Stimulated activated CD4-positive, alpha-beta T cell treated with anti-CD3 and anti-CD28 coated beads, Interleukin-2, amount 100 ng/mL, for 48 hours (primary cell): ENCODE measurements at regions not wholly inside any gene's neighbourhood (a gene's known extent, or its start where the extent isn't known, plus 50 kb on each side); places are given as distances from the start of the nearest gene placed in this dataset.
"Not testable (repeated sequence)": the region's sequence is repeated elsewhere in the genome, so short reads cannot be mapped to it uniquely, and the experiment has no call there.

Source experiments
- DNase-seq, 2 donors: peaks; one replicate each; pipeline ENCODE4 v3.0.0-alpha.2; 2020

- DNase-seq = no peak
Observed at GRCh38 chr2:199216253-199216652, 241.5 kb downstream of the SATB2 start.

DNA sequence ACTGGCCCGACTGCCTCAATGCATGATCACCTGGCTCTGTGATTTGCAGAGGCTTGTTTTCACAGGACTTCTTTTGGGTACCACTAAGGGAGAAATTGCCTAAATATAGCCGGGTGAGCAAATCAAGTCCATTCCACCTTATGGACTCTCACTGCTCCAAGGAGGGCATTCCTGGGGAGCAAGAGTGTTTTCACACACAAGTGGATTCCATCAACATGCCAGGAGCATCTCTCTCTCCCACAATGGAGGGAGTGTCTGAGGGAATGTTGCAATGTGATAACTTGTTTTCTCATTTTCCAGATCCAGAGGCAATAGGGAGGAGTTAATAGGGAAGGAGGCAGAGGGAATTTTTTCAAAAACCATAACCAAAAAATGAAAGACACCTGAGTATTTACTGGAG lies 250.7 kb downstream of the SATB2 start:
- DNase-seq = no peak

DNA sequence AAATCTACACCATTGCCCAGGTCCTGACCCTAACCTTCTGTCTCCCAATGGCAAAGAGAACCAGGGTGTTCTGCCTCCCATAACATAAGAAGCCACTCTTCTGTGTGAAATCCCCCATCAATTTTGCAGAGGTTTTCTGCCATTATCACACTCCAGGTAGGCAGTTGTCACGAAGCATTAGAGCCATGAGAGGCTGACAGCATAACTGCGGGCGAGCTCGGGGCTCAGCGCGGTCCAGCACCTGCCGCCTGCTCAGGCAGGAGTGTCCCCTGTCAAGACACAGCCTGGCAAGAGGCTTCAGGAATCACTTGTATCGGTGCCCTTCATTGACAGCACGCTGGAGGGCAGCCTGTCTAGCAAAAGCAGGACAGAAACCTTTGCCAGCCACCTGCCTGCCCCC lies 251.2 kb downstream of the SATB2 start:
- DNase-seq = no peak

DNA sequence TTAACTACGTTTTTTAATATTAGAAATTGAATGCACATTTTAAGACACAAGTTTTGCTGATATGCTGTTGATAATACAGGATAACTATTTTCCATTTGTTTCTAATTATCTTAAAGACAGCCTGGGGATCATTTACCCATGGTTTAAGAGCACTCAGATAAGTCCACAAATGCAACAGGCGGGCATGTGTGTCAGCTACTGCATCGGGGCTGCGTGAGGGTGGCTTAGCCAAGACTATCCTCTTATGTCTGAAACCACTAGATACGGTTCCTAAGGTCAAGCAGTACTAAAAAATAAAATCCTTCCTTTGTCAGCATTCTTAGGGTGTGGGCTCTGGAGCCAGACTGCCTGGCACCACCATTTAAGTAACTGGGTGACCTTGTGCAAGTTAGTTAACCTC lies 254.8 kb downstream of the SATB2 start:
- no peak for DNase-seq

- DNase-seq = no peak
Observed at GRCh38 chr2:199201539-199201938, 256.2 kb downstream of the SATB2 start.

- DNase-seq = no peak
Observed at GRCh38 chr2:199199797-199200196, 257.9 kb downstream of the SATB2 start.

DNA sequence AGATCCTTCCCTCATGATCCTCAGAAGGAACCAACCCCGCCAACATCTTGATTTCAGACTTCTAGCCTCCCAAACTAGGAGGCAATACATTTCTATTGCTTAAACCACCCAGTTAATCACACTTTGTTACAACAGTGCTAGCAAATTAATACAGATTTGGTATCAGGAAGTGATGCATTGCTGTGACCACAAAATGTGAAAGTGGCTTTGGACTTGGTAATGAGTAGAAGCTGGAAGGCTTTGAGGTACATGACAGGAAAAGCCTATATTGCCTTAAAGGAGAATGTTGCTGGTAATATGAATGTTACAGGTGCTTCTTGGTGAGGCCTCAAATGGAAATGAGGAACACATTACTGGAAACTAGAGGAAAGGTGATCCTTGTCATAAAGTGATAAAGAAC lies 260.3 kb downstream of the SATB2 start:
- no peak for DNase-seq

- no peak for DNase-seq
Observed at GRCh38 chr2:199196686-199197085, 261.1 kb downstream of the SATB2 start.

DNA sequence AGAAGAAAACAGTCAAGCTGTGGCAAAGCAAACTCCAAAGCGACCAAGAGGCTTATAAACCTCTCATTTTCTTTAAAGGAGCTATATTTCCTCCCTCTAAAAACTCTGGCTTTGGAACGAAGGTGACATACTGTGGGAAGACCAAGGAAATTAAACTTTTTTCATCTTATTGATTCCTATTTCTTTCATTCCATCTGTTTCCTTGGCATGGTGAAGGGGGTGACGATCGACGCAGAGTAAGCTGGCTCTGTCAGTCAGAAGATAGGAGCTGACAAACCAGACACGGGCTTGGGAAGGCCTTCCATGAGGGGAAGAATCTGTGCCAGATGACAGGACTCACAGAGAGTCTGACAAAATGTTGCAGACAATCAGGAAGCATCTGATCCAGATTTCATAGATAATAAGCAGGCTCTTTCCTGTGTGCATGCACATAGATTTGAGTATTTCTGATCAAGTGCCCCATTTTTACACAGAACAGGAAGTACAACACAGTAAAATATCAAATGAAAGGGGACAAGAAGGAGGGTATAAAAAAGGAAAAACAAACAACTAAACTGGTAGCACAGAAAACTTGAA lies 261.7 kb downstream of the SATB2 start:
- DNase-seq = no peak

DNA sequence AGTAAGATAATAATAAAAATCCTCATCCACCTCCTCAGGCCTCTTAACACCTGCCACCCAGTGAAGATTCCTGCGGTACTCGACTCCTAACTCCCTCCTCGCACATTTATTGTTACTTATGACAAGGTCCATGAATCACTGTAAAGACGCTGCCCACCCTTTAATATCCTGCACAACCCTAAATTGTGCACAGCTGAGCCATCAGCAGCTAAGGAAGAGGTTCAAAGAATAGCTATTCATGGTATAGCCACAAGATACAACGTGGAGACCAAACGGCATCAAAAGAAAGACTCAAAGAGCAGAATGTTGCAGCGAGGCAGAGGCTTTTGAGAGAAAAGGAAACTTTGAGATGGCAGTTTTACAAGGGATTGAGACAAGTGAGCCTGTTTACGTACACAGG lies 266.3 kb downstream of the SATB2 start:
- no peak for DNase-seq

GRCh38 chr2:199189229-199189628 lies 268.5 kb downstream of the SATB2 start:
- no peak for DNase-seq

DNA sequence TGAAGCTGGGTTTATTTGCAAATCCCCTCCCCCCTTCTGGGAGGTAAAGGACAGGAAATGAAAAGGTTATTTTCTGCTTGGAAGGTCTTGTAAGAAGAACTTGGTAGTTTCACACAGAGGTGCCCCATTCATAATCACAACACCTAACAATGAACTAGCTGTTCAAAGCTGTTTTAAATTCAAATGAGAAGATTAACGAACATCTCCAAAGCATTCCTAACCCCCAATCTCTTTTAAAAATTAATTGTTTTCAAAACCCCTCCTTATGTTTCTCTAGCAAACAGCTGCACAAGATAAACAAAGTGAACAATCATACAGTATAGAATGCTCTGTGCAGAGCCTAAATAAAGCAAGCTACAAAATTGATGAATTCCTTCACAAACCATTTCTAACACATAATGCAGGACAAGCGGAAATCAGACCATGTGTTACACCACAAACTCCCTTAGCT lies 271.4 kb downstream of the SATB2 start:
- DNase-seq = no peak

DNA sequence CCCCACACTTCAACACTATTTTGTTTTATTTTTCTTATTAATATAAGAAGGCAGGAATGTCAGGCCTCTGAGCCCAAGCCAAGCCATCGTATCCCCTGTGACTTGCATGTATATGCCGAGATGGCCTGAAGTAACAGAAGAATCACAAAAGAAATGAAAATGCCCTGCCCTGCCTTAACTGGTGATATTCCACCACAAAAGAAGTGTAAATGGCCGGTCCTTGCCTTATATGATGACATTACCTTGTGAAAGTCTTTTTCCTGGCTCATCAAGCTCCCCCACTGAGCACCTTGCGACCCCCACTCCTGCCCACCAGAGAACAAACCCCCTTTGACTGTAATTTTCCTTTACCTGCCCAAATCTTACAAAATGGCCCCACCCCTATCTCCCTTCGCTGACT lies 272.6 kb downstream of the SATB2 start:
- not testable (repeated sequence) for DNase-seq

GRCh38 chr2:199163613-199164458 lies 293.9 kb downstream of the SATB2 start:
- no peak for DNase-seq

DNA sequence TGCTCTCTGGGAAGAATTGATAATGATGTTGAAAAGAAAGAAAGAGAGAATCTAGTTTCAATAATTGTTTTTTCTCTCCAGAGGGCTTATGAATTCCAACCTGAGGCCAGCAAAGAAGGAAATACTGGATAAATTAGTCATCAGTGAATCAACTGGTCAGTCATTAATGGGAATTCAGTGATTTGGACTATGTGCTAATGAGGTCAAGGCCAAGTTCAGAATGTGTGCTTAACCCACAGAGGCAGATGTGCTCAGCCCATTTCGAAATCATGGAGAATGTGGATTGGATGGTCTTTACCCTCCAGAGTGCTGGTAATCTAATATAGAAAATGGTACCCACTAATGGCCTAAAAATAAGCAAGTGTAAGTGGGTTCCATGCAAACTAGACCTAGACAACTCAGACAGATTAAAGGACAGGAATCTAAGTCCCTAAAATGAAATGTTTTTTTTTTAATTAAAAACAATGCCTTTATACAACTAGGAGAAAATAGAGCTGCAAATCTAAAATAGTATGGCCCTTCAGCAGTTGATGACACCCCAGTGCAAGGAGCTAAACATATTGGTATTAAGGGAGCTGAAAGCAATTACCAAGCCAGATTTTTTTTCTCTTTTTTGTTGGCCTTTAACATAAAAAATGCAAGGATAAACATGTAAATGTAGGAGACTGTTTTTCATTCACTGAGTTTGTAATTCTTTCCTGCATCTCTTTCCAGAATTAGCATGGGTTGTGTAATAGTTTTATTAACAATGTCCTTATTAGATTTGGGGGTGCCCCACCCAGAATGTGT lies 296.9 kb downstream of the SATB2 start:
- no peak for DNase-seq

GRCh38 chr2:199160081-199160480 lies 297.7 kb downstream of the SATB2 start:
- no peak for DNase-seq

DNA sequence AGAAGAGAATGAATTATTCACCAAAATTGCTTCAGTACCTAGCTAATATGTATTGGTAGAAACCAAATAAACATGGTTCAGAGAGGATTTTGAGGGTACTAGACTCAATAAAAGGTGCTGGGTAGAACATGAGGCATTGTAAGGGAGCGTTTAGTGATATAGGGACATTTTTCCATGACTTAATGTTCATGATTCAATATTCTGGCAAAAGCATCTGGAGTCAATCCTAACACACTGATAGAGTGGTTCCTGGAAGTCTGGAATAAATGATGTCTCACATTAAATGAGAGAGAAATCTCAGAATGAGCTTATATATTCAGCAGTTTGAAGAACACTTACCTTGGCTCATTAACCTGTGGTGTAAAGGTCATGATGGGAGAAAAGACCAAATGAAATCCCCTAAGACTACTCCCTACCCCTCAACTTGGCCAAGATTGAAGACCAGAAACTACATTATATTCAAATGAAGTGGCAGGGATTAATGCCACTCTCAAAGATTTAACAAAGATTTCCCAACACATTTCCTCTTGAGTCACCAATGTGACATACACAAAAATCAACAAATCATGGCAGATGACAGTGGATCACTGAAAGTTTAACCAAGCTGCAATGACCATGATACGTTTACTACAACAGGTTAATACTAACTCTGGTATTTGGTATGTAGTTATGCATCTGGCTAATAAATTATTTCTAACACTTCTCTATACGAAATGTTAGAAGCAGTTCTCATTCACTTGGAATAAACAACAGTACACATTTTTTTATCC lies 309.5 kb downstream of the SATB2 start:
- DNase-seq = no peak

DNA sequence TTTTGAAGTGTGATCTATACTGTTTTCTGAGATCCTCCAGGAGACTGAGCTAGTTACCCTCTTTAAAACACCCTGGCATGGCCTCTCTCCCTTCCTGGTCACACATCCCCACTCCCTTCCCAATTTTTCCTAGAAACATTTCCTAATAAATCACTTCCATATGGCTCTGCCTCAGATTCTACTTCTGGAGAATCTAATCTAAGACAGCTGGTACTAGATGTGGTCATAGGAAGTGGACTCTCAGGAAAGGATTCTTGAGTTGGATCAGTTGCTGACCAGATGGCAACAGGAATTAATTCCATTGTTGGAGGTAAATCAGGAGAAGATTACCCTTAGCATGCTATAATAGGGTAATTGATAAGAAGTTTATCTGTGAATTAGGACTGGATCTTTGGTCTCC lies 310.5 kb downstream of the SATB2 start:
- no peak for DNase-seq

DNA sequence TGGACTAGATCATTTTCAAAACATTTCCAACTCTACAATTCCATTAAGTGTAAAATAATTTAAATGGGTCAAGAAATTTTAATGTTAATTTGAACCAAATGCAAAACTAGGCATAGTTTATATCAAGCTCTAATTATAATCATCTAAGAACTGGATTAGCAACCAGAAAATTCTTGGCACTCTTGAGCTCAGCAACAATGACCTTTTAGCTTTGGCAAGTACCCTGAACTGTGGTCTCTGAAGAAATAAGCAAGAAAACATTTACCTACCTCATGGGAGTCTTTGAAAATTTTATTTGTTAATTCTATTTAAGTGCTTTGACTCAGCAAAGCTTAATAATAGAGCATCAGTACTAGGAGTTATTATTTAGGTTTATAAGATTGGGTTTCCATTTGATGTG lies 313.2 kb downstream of the SATB2 start:
- no peak for DNase-seq

DNA sequence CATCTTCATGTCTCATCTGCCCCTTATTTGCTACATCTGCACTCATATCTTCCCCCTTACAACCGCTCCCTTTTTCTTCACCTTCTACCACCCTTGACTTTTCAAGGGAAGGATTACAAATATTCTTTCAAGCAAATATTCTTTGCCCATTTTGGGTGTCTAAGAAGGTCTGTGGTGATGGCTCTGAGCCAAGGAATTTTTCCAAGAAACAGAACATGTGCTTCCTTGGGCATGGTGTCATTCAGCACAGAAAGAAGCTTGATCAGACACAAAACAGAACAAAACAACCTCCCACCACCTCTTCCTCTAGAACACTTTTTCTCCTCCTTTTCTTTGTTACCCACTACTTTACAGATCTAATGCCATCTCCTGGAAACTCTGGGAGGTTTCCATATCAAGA lies 313.7 kb downstream of the SATB2 start:
- no peak for DNase-seq

- no peak for DNase-seq
Observed at GRCh38 chr2:199136681-199137080, 321.1 kb downstream of the SATB2 start.

GRCh38 chr2:199136242-199136641 lies 321.5 kb downstream of the SATB2 start:
- DNase-seq = no peak

DNA sequence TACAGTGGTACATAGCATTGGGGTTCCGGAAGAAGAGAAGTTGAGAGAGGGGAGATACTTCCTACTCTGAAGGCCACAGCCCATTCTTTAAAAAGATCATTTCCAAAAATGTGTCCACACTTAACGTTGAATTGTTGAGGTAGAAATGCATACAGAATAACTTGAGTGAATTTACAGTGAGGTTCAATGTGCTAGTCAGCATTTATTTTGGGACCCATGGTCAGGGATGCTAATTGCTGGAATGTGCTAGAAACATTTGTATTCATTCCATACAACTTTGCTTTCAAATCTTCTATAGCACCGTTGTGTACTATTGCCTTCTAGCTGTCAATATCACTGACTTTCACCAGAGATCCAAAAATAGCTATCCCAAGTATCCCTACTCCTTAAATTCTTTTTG lies 325.9 kb downstream of the SATB2 start:
- DNase-seq = no peak
